Cardiac fibroblast (primary cell): ENCODE measurements at regions not wholly inside any gene's neighbourhood (a gene's known extent, or its start where the extent isn't known, plus 50 kb on each side); places are given as distances from the start of the nearest gene placed in this dataset.
"Not testable (repeated sequence)": the region's sequence is repeated elsewhere in the genome, so short reads cannot be mapped to it uniquely, and the experiment has no call there.

Experiments
- DNase-seq, 2 donors: peaks; one replicate each; pipeline versions ENCODE4 v3.0.0 to v3.0.0-alpha.2; 2010; ENCODE audit warnings: low read depth in 2 of 2
- H3K4me3 ChIP-seq, 2 donors: replicated peaks in 1 of 2; 1 replicate in 1 of 2; 2 replicates in 1 of 2; pipeline ENCODE4 v1.5.1; 2011; ENCODE audit warnings: low read depth in 2 of 2, low read length in 2 of 2, mild to moderate bottlenecking in 2 of 2, moderate library complexity in 1 of 2
- TF ChIP-seq, protein P1 (sequence below): IDR thresholded peaks from one replicate; pipeline ENCODE4 v1.5.1; 2011; ENCODE audit warnings: low read depth, mild to moderate bottlenecking, low read length, inconsistent platforms

DNA sequence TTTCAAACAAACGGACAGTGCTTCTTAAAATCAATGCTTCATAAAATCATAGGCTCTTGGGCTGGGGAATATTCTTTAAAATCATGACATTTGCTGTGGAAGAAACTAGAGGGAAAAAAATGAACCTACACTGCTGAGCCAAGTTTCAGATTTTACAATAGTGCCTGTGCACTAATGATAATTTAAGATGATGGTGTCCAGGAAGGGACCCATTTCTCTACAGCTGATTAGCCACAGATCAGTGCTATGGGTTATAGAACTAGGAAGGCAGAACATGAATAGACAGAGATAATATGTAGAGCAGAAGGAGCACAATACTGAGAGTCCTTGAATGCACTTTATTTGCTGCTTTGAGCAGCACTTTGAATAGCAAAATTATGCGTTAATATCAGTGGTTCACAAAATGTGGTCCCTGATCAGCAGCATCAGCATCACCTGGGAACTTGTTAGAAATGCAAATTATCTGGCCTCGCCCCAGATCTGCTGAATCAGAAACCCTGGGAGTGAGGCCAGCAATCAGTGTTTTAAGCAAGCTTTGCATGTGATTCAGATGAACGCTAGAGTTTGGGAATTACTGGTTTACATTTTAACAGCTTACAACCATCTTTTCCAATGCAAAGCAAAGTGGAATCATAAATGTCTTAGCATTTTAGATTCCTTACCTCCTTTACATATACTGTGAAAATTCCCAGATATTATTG is 135.8 kb upstream of the ANKRD28 start:
- TF ChIP-seq, protein P1, sequence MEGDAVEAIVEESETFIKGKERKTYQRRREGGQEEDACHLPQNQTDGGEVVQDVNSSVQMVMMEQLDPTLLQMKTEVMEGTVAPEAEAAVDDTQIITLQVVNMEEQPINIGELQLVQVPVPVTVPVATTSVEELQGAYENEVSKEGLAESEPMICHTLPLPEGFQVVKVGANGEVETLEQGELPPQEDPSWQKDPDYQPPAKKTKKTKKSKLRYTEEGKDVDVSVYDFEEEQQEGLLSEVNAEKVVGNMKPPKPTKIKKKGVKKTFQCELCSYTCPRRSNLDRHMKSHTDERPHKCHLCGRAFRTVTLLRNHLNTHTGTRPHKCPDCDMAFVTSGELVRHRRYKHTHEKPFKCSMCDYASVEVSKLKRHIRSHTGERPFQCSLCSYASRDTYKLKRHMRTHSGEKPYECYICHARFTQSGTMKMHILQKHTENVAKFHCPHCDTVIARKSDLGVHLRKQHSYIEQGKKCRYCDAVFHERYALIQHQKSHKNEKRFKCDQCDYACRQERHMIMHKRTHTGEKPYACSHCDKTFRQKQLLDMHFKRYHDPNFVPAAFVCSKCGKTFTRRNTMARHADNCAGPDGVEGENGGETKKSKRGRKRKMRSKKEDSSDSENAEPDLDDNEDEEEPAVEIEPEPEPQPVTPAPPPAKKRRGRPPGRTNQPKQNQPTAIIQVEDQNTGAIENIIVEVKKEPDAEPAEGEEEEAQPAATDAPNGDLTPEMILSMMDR: no peak
- no peak overlapping the region for H3K4me3 ChIP-seq
- peak in 1 of 2 donors; percentile 28 for DNase-seq

DNA sequence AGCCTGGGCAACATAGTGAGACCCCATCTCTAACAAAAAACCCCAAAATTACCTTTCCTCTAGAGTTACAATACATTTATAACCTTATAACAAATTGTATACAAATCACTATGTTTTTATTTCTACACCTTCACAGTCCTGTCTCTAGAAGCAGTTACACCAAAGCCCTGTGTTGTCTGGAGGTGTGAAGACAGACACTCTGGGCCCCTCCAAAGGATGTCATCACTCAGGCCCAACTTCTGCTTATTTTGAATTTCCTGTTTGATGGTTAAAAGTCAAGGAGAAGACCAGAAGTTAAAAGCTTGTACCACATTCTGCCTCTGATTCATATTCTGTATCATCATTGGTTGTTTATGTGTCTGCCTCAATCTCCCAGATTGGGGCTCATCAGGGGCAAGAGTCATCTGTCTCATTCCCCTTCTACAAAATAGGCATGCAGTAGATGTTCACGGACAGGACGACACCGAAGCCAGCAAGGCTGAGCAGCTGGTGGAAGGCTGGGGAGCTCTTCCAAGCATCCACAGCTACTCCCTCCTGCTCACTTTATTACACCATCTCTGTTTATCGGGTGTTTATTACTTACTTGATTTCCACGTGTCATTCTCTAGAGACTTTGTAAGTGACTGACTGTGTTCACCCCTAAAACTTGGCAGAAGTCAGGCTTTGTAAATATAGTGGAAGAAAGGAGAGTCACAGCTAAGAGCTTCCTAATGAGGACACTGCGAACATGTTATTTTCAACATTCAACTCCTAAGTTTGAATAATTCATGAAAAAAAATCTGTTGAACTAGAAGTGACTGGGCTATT is 136.8 kb upstream of the ANKRD28 start:
- TF ChIP-seq, protein P1: no peak
- DNase-seq: no peak
- H3K4me3 ChIP-seq: no peak overlapping the region

DNA sequence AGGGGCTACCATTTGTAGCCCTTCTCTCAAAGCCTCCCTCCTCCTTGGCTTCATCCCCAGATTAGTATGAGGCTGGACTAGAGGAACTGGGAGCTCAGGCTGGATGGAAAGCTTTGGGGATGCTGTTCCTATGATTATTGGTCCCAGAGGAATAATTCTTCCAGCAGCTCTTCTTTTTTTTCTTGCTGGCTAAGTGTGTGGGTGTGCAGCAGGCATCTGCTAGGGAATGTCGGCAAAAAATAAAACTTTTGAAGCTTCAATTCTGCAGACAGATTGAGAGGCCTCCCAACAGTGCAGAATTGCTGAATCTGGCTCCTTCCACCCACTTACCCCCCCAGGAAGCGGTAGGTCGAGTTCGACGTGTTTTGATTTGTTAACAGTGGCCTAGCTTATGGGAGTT is 138.5 kb upstream of the ANKRD28 start:
- no peak overlapping the region for H3K4me3 ChIP-seq
- TF ChIP-seq, protein P1: no peak
- DNase-seq: peak in 1 of 2 donors; percentile 24

DNA sequence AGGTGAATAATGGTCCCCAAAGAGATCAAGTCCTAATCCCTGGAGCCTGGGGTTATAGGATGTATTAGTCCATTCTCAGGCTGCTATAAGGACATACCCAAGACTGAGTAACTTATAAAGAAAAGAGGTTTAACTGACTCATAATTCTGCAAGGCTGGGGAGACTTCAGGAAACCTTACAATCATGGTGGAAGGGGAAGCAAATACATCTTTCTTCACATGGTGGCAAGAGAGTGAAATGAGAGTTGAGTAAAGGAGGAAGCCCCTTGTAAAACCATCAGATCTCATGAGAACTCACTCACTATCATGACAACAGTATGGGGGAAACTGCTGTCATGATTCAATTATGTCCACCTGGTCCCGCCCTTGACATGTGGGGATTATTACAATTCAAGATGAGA is 142.9 kb upstream of the ANKRD28 start:
- H3K4me3 ChIP-seq: no peak overlapping the region
- TF ChIP-seq, protein P1: no peak
- no peak for DNase-seq

DNA sequence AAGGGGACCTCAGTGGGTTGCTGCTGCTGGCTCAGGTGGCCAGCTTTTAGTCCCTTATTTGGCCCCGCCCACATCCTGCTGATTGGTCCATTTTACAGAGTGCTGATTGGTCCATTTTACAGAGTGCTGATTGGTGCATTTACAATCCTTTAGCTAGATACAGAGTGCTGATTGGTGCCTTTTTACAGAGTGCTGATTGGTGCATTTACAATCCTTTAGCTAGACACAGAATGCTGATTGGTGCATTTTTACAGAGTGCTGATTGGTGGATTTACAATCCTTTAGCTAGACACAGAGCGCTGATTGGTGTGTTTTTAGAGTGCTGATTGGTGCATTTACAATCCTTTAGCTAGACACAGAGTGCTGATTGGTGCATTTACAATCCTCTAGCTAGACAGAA is 143.7 kb upstream of the ANKRD28 start:
- not testable (repeated sequence) for H3K4me3 ChIP-seq, DNase-seq

DNA sequence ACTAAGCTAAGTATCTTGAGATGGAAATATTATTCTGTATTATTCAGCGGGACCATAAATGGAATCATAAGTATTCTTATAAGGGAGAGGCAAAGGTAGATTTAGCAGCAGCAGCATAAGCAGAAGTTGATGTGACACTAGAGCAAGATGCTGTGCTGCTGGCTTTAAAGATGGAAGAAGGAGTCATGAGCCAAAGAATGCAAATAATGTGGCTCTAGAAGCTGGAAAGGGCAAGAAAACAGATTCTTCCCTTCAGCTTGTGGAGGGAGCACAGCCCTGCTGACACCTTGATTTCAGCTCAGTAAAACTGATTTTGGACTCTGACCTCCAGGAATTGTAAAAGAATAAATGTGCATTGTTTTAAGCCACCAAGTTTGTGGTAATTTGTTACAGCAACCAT is 144.2 kb upstream of the ANKRD28 start:
- TF ChIP-seq, protein P1: no peak
- DNase-seq: no peak
- no peak overlapping the region for H3K4me3 ChIP-seq

DNA sequence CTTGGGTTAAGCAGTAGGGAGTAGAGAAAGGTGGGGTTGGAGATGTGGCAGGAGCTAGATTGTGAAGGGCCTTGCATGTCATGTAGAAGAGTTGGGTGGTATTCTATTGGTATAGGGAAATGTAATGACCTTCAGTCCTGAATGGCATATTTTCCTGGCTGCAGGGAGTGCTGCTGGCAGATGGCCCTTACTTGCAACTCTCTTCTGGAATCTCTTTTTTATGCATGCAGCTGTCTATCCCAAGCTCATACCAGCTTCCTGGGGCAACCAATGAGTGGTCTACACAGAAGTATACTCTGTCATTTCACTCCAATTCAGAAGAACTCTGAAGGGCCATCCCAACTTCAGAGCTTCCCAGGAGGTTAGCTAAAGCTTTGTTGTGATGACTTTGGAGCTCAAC is 144.7 kb upstream of the ANKRD28 start:
- no peak for DNase-seq
- H3K4me3 ChIP-seq: no peak overlapping the region
- TF ChIP-seq, protein P1: no peak
